Head of caudate nucleus (tissue), 42 donors: ENCODE measurements at regions not wholly inside any gene's neighbourhood (a gene's known extent, or its start where the extent isn't known, plus 50 kb on each side); places are given as distances from the start of the nearest gene placed in this dataset.
"Not testable (repeated sequence)": the region's sequence is repeated elsewhere in the genome, so short reads cannot be mapped to it uniquely, and the experiment has no call there.

Experiments
- DNase-seq, 42 donors: peaks; one replicate each; pipeline versions ENCODE4 v3.0.0 to v3.0.0-alpha.2; 2020 to 2021; ENCODE audit warnings: mixed read lengths in 7 of 42
- intact Hi-C: fragments of 100-400 bp; cut with DNase I; formaldehyde crosslinking; loops from one replicate; pipeline ENCODE4 v1.15.0; 2022

- no peak for DNase-seq
- intact Hi-C loops = no loop called here
Observed at GRCh38 chr20:5696011-5696559, 54.1 kb upstream of the SHLD1 start.

GRCh38 chr20:5691918-5692618 is 58.1 kb upstream of the SHLD1 start:
- intact Hi-C loops = no loop called here
- peak in 1 of 42 donors; percentile 16 for DNase-seq

GRCh38 chr20:5689463-5689862 is 60.7 kb upstream of the SHLD1 start:
- DNase-seq = peak in 5 of 42 donors; percentile 4 to 38 (median 18)
- intact Hi-C loops = no loop called here

- peak; percentile 21 to 90 (median 72) for DNase-seq
- intact Hi-C loops = no loop called here
Observed at GRCh38 chr20:5688431-5688972, 61.7 kb upstream of the SHLD1 start.

GRCh38 chr20:5687884-5688283 is 62.3 kb upstream of the SHLD1 start:
- DNase-seq = peak in 2 of 42 donors; percentile 7 to 24
- intact Hi-C loops = no loop called here

- no peak for DNase-seq
- intact Hi-C loops = no loop called here
Observed at GRCh38 chr20:5686384-5687105, 63.7 kb upstream of the SHLD1 start.

- intact Hi-C loops = not testable (repeated sequence)
Observed at GRCh38 chr20:5682556-5682955, 67.6 kb upstream of the SHLD1 start.

GRCh38 chr20:5680192-5680591 is 69.4 kb upstream of the GPCPD1 start:
- intact Hi-C loops = no loop called here
- no peak for DNase-seq

More at GRCh38 chr20:5682556-5682955, 67.6 kb upstream of the SHLD1 start:
- not testable (repeated sequence) for DNase-seq

- intact Hi-C loops = no loop called here
- no peak for DNase-seq
Observed at GRCh38 chr20:5678777-5679176, 68.0 kb upstream of the GPCPD1 start.

GRCh38 chr20:5677944-5678343 is 67.1 kb upstream of the GPCPD1 start:
- intact Hi-C loops, DNase-seq: not testable (repeated sequence)

GRCh38 chr20:5677389-5677788 is 66.6 kb upstream of the GPCPD1 start:
- no peak for DNase-seq
- intact Hi-C loops = no loop called here

GRCh38 chr20:5675103-5676091 is 64.6 kb upstream of the GPCPD1 start:
- peak in 1 of 42 donors; percentile 8 for DNase-seq
- intact Hi-C loops = no loop called here

- intact Hi-C loops = no loop called here
- DNase-seq = peak in 1 of 42 donors; percentile 11
Observed at GRCh38 chr20:5674176-5674660, 63.4 kb upstream of the GPCPD1 start.

- DNase-seq = no peak
- intact Hi-C loops = no loop called here
Observed at GRCh38 chr20:5670874-5671273, 60.1 kb upstream of the GPCPD1 start.

- intact Hi-C loops = no loop called here
- no peak for DNase-seq
Observed at GRCh38 chr20:5670036-5670536, 59.3 kb upstream of the GPCPD1 start.

GRCh38 chr20:5668529-5668868 is 57.7 kb upstream of the GPCPD1 start:
- DNase-seq = no peak
- intact Hi-C loops = no loop called here

- DNase-seq = no peak
- intact Hi-C loops = no loop called here
Observed at GRCh38 chr20:5667705-5668528, 57.1 kb upstream of the GPCPD1 start.

- intact Hi-C loops = no loop called here
- DNase-seq = no peak
Observed at GRCh38 chr20:5665417-5665816, 54.6 kb upstream of the GPCPD1 start.
